SK-N-SH treated with all-trans-retinoic acid at 6 μM for 48 hours (cell line): ENCODE measurements at regions not wholly inside any gene's neighbourhood (a gene's known extent, or its start where the extent isn't known, plus 50 kb on each side); places are given as distances from the start of the nearest gene placed in this dataset.

ENCODE experiments used
- CREB5 ChIP-seq: fragments of 250-450 bp; sonication (Bioruptor Pico); IDR thresholded peaks from 2 replicates; pipeline ENCODE4 v1.5.1; 2020; ENCODE audit warnings: low read depth, mild to moderate bottlenecking, moderate library complexity
- CSDC2 ChIP-seq: fragments of 250-450 bp; sonication (Bioruptor Pico); IDR thresholded peaks from 2 replicates; pipeline ENCODE4 v1.5.0; 2020; ENCODE audit warnings: mild to moderate bottlenecking, moderate library complexity
- OSR1 ChIP-seq: fragments of 250-450 bp; sonication (Bioruptor Pico); IDR thresholded peaks from 2 replicates; pipeline ENCODE4 v1.8.0; 2022; ENCODE audit warnings: moderate library complexity, mild to moderate bottlenecking, inconsistent platforms
- PATZ1 ChIP-seq: fragments of 250-450 bp; sonication (Bioruptor Pico); IDR thresholded peaks from 2 replicates; pipeline ENCODE4 v1.8.0; 2020; ENCODE audit warnings: mild to moderate bottlenecking, moderate library complexity, borderline replicate concordance
- SNAI2 ChIP-seq: fragments of 250-450 bp; sonication (Bioruptor Pico); IDR thresholded peaks from 2 replicates; pipeline ENCODE4 v1.5.0; 2020; ENCODE audit warnings: mild to moderate bottlenecking, moderate library complexity
- TOX ChIP-seq: fragments of 250-450 bp; sonication (Bioruptor Pico); IDR thresholded peaks from 2 replicates; pipeline ENCODE4 v1.8.0; 2021; ENCODE audit warnings: mild to moderate bottlenecking, moderate library complexity, borderline replicate concordance
- ZFP30 ChIP-seq: fragments of 450-650 bp; formaldehyde crosslinking; IDR thresholded peaks from 2 replicates; pipeline ENCODE4 v1.5.0; 2022; ENCODE audit warnings: mild to moderate bottlenecking, moderate library complexity
- ZNF565 ChIP-seq: fragments of 450-650 bp; formaldehyde crosslinking; conservative IDR thresholded peaks from 2 replicates; pipeline ENCODE4 v1.5.0; 2020; ENCODE audit warnings: low read depth, mild to moderate bottlenecking, moderate library complexity
- ZNF8 ChIP-seq: fragments of 450-650 bp; formaldehyde crosslinking; IDR thresholded peaks from 2 replicates; pipeline ENCODE4 v1.5.0; 2020; ENCODE audit warnings: mild to moderate bottlenecking, moderate library complexity
- TF ChIP-seq, protein P1 (sequence below): fragments of 250-450 bp; sonication (Bioruptor Pico); IDR thresholded peaks from 2 replicates; pipeline ENCODE4 v1.5.1; 2021; ENCODE audit warnings: mild to moderate bottlenecking, moderate library complexity

DNA sequence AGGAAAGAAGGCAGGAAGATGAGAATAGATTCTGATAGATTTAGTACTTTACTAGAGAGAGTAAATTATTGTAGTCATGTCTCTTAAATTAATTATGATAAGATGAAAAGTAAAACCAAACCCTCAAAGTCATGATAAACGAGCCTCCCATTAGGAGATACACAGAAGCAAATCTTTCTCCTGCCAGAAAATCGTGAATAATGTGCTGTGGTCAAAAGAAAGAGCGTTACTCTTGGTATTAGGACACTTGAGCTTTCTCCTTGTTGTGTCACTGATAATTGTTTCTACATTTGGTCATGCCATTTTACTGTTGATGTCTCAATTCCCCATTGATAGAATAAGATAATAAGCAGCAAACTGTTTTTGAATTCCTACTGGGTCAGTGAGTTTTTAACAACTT is 562.8 kb upstream of the TLE4 start:
- TF ChIP-seq ZNF565 (CRISPR knock-in tag): no peak
- no peak for TF ChIP-seq ZNF8 (CRISPR knock-in tag)
- TF ChIP-seq PATZ1 (CRISPR knock-in tag): no peak
- TF ChIP-seq ZFP30 (CRISPR knock-in tag): no peak
- no peak for TF ChIP-seq CSDC2 (CRISPR knock-in tag)
- no peak for TF ChIP-seq SNAI2 (CRISPR knock-in tag)
- TF ChIP-seq TOX: no peak
- TF ChIP-seq OSR1 (CRISPR knock-in tag): no peak
- TF ChIP-seq CREB5 (CRISPR knock-in tag): no peak
- TF ChIP-seq, protein P1, sequence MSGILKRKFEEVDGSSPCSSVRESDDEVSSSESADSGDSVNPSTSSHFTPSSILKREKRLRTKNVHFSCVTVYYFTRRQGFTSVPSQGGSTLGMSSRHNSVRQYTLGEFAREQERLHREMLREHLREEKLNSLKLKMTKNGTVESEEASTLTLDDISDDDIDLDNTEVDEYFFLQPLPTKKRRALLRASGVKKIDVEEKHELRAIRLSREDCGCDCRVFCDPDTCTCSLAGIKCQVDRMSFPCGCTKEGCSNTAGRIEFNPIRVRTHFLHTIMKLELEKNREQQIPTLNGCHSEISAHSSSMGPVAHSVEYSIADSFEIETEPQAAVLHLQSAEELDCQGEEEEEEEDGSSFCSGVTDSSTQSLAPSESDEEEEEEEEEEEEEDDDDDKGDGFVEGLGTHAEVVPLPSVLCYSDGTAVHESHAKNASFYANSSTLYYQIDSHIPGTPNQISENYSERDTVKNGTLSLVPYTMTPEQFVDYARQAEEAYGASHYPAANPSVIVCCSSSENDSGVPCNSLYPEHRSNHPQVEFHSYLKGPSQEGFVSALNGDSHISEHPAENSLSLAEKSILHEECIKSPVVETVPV (CRISPR knock-in tag): no peak
